ENCODE measurements at regions not wholly inside any gene's neighbourhood (a gene's known extent, or its start where the extent isn't known, plus 50 kb on each side); places are given as distances from the start of the nearest gene placed in this dataset.

DNA sequence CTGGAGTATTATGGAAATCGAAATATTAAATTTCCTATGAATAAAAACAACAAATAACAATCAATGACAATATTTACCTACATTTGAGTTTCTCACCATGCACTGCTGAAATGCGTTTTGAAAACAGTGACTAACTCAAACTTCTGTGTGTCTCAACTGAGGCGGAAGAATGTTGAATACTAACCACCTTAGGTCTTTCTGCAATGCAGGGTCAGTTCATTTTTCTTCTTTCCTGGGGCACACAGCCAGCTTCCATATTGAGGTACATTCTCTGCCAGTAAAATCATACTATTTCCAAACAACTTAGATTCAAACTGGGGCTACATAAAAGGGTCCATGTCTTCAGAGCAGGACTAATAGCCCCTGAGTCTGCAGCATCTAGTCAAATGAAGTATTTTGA lies 310.1 kb downstream of the UTRN start:
- H3K27ac Mint-ChIP-seq: no peak overlapping the region
- intact Hi-C loops (cut with micrococcal nuclease): no loop called here
- POLR2A ChIA-PET: no interaction called here
- peaks cover 41% of the 10 kb centered on the region for H3K36me3 Mint-ChIP-seq (ENCODE audit: low read depth)
- peaks cover 2% of the 10 kb centered on the region for H3K4me1 Mint-ChIP-seq
- H3K27me3 Mint-ChIP-seq: no peaks in the 10 kb centered on the region
- no peak for TF ChIP-seq CTCF (IDR thresholded peaks at IDR 0.05)
- H3K9me3 Mint-ChIP-seq: no peaks in the 10 kb centered on the region
- DNase-seq (no peak), ATAC-seq (ENCODE audit: low read depth) (no peak)
- CTCF ChIA-PET: interaction anchor here (3.7 kb wide), 1 partner anchor 10 kb away, joined by 13 read pairs; no protein-coding TSS in a partner anchor
- H3K4me3 Mint-ChIP-seq: no peak overlapping the region

GRCh38 chr6:144597511-144597910 lies 312.4 kb downstream of the UTRN start:
- CTCF ChIA-PET: interaction anchor here (1.3 to 3.7 kb wide), 2 partner anchors 10 to 12 kb away, joined by 3 to 13 read pairs; no protein-coding TSS in a partner anchor
- Mint-ChIP-seq H3K9me3 (no peaks in the 10 kb centered on the region), H3K36me3 (ENCODE audit: low read depth) (peaks cover 44% of the 10 kb centered on the region), H3K4me1 (peaks cover 2% of the 10 kb centered on the region), H3K27ac (no peak overlapping the region), H3K4me3 (no peak overlapping the region), H3K27me3 (no peaks in the 10 kb centered on the region)
- no peak for TF ChIP-seq CTCF (IDR thresholded peaks at IDR 0.05)
- no peak for ATAC-seq (ENCODE audit: low read depth)
- no peak for DNase-seq
- POLR2A ChIA-PET: no interaction called here
- intact Hi-C loops (cut with micrococcal nuclease): no loop called here

- no peaks in the 10 kb centered on the region for H3K4me1 Mint-ChIP-seq
- no peak for DNase-seq
- CTCF ChIA-PET: interaction anchor here (2.2 kb wide), 1 partner anchor 14 kb away, joined by 7 read pairs; no protein-coding TSS in a partner anchor
- ATAC-seq (ENCODE audit: low read depth): no peak
- intact Hi-C loops (cut with micrococcal nuclease): no loop called here
- H3K9me3 Mint-ChIP-seq: no peaks in the 10 kb centered on the region
- H3K27me3 Mint-ChIP-seq: no peaks in the 10 kb centered on the region
- POLR2A ChIA-PET: no interaction called here
- peaks cover 35% of the 10 kb centered on the region for H3K36me3 Mint-ChIP-seq (ENCODE audit: low read depth)
- H3K4me3 Mint-ChIP-seq: no peak overlapping the region
- TF ChIP-seq CTCF (IDR thresholded peaks at IDR 0.05): no peak
- no peak overlapping the region for H3K27ac Mint-ChIP-seq
These were observed 314.5 kb downstream of the UTRN start for GRCh38 chr6:144599615-144600014.

DNA sequence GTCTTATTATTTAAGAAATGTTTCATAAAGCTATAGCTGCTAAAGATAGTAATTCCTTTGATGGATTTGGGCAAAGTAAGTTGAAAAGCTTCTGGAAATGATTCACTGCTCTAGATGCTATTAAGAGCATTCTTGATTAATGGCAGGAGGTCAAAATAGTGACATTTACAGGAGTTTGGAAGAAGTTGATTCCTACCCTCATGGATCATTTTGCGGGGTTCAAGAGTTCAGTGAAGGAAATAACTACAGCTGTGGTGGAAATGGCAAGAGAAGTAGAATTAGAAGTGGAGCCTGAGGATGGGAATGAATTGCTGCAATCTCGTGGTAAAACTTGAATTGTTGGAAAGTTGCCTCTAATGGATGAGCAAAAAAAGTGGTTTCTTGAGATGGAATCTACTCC lies 316.1 kb downstream of the UTRN start:
- CTCF ChIA-PET: interaction anchor here (1.0 to 2.2 kb wide), 2 partner anchors 16 to 18 kb away, joined by 4 to 7 read pairs; no protein-coding TSS in a partner anchor

GRCh38 chr6:144602523-144603180 lies 317.5 kb downstream of the UTRN start:
- H3K4me1 Mint-ChIP-seq: no peaks in the 10 kb centered on the region

More for the DNA sequence above, 316.1 kb downstream of the UTRN start:
- H3K9me3 Mint-ChIP-seq: no peaks in the 10 kb centered on the region
- POLR2A ChIA-PET: no interaction called here
- intact Hi-C loops (cut with micrococcal nuclease): no loop called here
- ATAC-seq (ENCODE audit: low read depth): no peak
- peaks cover 32% of the 10 kb centered on the region for H3K36me3 Mint-ChIP-seq (ENCODE audit: low read depth)
- no peak for DNase-seq
- no peak overlapping the region for H3K4me3 Mint-ChIP-seq
- no peak overlapping the region for H3K27ac Mint-ChIP-seq
- no peak for TF ChIP-seq CTCF (IDR thresholded peaks at IDR 0.05)
- no peaks in the 10 kb centered on the region for H3K27me3 Mint-ChIP-seq
- H3K4me1 Mint-ChIP-seq: no peaks in the 10 kb centered on the region

More at GRCh38 chr6:144602523-144603180, 317.5 kb downstream of the UTRN start:
- Mint-ChIP-seq H3K27me3 (no peaks in the 10 kb centered on the region), H3K9me3 (no peaks in the 10 kb centered on the region), H3K27ac (no peak overlapping the region), H3K4me3 (no peak overlapping the region), H3K36me3 (ENCODE audit: low read depth) (peaks cover 43% of the 10 kb centered on the region)
- ATAC-seq (ENCODE audit: low read depth) (no peak), DNase-seq (no peak)
- intact Hi-C loops (cut with micrococcal nuclease): no loop called here
- ChIA-PET POLR2A (no interaction called here), CTCF (no interaction called here)
- no peak for TF ChIP-seq CTCF (IDR thresholded peaks at IDR 0.05)
